H1 (cell line): ENCODE measurements at regions not wholly inside any gene's neighbourhood (a gene's known extent, or its start where the extent isn't known, plus 50 kb on each side); places are given as distances from the start of the nearest gene placed in this dataset.

Experiments used
- TF ChIP-seq, protein P1 (sequence below): fragments of 300-600 bp; sonication (generic); IDR thresholded peaks from 2 replicates; pipeline ENCODE4 v1.7.1; 2012; ENCODE audit warnings: low read length, moderate library complexity, mild to moderate bottlenecking, inconsistent platforms; ENCODE audit not compliant: insufficient replicate concordance

DNA sequence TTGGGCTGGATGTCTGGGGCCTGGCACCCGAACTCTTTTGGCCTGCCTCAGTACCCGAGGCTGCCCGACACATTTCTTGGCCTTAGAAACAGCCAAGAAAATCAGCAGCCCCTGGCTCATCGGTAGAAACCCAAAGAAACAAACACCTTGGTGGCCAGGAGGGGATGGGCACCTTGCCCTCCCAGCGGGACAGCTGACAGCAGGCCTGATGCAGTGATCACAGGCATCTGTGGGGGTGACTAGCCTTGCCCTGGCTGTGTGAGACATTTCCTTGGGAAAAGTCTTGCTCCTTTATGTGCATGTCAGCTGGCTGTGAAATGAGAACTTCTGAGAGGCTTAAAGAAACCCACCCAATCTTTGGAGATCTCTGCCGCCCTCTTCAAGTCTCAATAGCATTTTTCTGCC is 60.9 kb downstream of the SMIM38 start (continued):
- TF ChIP-seq, protein P1, sequence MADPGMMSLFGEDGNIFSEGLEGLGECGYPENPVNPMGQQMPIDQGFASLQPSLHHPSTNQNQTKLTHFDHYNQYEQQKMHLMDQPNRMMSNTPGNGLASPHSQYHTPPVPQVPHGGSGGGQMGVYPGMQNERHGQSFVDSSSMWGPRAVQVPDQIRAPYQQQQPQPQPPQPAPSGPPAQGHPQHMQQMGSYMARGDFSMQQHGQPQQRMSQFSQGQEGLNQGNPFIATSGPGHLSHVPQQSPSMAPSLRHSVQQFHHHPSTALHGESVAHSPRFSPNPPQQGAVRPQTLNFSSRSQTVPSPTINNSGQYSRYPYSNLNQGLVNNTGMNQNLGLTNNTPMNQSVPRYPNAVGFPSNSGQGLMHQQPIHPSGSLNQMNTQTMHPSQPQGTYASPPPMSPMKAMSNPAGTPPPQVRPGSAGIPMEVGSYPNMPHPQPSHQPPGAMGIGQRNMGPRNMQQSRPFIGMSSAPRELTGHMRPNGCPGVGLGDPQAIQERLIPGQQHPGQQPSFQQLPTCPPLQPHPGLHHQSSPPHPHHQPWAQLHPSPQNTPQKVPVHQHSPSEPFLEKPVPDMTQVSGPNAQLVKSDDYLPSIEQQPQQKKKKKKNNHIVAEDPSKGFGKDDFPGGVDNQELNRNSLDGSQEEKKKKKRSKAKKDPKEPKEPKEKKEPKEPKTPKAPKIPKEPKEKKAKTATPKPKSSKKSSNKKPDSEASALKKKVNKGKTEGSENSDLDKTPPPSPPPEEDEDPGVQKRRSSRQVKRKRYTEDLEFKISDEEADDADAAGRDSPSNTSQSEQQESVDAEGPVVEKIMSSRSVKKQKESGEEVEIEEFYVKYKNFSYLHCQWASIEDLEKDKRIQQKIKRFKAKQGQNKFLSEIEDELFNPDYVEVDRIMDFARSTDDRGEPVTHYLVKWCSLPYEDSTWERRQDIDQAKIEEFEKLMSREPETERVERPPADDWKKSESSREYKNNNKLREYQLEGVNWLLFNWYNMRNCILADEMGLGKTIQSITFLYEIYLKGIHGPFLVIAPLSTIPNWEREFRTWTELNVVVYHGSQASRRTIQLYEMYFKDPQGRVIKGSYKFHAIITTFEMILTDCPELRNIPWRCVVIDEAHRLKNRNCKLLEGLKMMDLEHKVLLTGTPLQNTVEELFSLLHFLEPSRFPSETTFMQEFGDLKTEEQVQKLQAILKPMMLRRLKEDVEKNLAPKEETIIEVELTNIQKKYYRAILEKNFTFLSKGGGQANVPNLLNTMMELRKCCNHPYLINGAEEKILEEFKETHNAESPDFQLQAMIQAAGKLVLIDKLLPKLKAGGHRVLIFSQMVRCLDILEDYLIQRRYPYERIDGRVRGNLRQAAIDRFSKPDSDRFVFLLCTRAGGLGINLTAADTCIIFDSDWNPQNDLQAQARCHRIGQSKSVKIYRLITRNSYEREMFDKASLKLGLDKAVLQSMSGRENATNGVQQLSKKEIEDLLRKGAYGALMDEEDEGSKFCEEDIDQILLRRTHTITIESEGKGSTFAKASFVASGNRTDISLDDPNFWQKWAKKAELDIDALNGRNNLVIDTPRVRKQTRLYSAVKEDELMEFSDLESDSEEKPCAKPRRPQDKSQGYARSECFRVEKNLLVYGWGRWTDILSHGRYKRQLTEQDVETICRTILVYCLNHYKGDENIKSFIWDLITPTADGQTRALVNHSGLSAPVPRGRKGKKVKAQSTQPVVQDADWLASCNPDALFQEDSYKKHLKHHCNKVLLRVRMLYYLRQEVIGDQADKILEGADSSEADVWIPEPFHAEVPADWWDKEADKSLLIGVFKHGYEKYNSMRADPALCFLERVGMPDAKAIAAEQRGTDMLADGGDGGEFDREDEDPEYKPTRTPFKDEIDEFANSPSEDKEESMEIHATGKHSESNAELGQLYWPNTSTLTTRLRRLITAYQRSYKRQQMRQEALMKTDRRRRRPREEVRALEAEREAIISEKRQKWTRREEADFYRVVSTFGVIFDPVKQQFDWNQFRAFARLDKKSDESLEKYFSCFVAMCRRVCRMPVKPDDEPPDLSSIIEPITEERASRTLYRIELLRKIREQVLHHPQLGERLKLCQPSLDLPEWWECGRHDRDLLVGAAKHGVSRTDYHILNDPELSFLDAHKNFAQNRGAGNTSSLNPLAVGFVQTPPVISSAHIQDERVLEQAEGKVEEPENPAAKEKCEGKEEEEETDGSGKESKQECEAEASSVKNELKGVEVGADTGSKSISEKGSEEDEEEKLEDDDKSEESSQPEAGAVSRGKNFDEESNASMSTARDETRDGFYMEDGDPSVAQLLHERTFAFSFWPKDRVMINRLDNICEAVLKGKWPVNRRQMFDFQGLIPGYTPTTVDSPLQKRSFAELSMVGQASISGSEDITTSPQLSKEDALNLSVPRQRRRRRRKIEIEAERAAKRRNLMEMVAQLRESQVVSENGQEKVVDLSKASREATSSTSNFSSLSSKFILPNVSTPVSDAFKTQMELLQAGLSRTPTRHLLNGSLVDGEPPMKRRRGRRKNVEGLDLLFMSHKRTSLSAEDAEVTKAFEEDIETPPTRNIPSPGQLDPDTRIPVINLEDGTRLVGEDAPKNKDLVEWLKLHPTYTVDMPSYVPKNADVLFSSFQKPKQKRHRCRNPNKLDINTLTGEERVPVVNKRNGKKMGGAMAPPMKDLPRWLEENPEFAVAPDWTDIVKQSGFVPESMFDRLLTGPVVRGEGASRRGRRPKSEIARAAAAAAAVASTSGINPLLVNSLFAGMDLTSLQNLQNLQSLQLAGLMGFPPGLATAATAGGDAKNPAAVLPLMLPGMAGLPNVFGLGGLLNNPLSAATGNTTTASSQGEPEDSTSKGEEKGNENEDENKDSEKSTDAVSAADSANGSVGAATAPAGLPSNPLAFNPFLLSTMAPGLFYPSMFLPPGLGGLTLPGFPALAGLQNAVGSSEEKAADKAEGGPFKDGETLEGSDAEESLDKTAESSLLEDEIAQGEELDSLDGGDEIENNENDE, result no peak
- TF ChIP-seq, all 59 proteins: peak for 0
